SU-DHL-6 (cell line): ENCODE measurements at regions not wholly inside any gene's neighbourhood (a gene's known extent, or its start where the extent isn't known, plus 50 kb on each side); places are given as distances from the start of the nearest gene placed in this dataset.

Experiments used
- H2AFZ ChIP-seq: fragments of 200-600 bp; sonication (generic); 2 replicates; pipeline ENCODE4 v1.6.1; 2014; ENCODE audit warnings: low read depth, mild to moderate bottlenecking, moderate library complexity, mixed read lengths, antibody characterized with exemption, low read length; ENCODE audit not compliant: severe bottlenecking
- H3F3A ChIP-seq: fragments of 200-600 bp; shearing (Covaris generic); 2 replicates; pipeline ENCODE4 v1.6.0; 2016; ENCODE audit warnings: antibody characterized with exemption, mild to moderate bottlenecking; ENCODE audit not compliant: insufficient read depth
- H3K27ac ChIP-seq: fragments of 200-600 bp; sonication (generic); 2 replicates; pipeline ENCODE4 v1.5.1; 2016; ENCODE audit warnings: low read depth, mild to moderate bottlenecking, low read length, moderate library complexity, mixed read lengths
- H3K27me3 ChIP-seq: fragments of 200-600 bp; sonication (generic), shearing (Covaris generic); 2 replicates; pipeline ENCODE4 v1.6.0; 2014; ENCODE audit warnings: mild to moderate bottlenecking, low read length
- H3K36me3 ChIP-seq: fragments of 200-600 bp; sonication (generic); 2 replicates; pipeline ENCODE4 v1.6.1; 2014; ENCODE audit warnings: mild to moderate bottlenecking, low read length, mixed read lengths
- H3K4me2 ChIP-seq: fragments of 300-600, 200-600 bp; shearing (Covaris generic), sonication (generic); 2 replicates; pipeline ENCODE4 v1.6.0; 2014; ENCODE audit warnings: low read length, low read depth, mild to moderate bottlenecking; ENCODE audit not compliant: poor library complexity, severe bottlenecking
- H3K4me3 ChIP-seq: fragments of 200-600 bp; sonication (generic); 2 replicates; pipeline ENCODE4 v1.5.1; 2014; ENCODE audit warnings: antibody characterized with exemption, low read length, mild to moderate bottlenecking, mixed read lengths; ENCODE audit not compliant: insufficient read depth, poor library complexity, severe bottlenecking
- H3K79me2 ChIP-seq: fragments of 200-600 bp; sonication (generic); 2 replicates; pipeline ENCODE4 v1.6.1; 2014; ENCODE audit warnings: mild to moderate bottlenecking, low read length, moderate library complexity; ENCODE audit not compliant: insufficient read depth
- H3K9ac ChIP-seq: fragments of 200-600 bp; sonication (generic); 2 replicates; pipeline ENCODE4 v1.7.0; 2014; ENCODE audit warnings: mild to moderate bottlenecking, low read length
- H3K9me2 ChIP-seq: fragments of 200-600 bp; sonication (generic); replicated peaks from 2 replicates; pipeline ENCODE4 v1.6.1; 2014; ENCODE audit warnings: low read length; ENCODE audit not compliant: insufficient read depth
- H3K9me3 ChIP-seq: fragments of 200-600 bp; sonication (generic); 2 replicates; pipeline ENCODE4 v1.6.1; 2014; ENCODE audit warnings: low read length, mixed read lengths; ENCODE audit not compliant: insufficient read depth
- H4K20me1 ChIP-seq: fragments of 200-600 bp; sonication (generic); 2 replicates; pipeline ENCODE4 v1.6.1; 2014; ENCODE audit warnings: low read depth, mild to moderate bottlenecking, antibody characterized with exemption, low read length, moderate library complexity, mixed read lengths
- EZH2phosphoT487 ChIP-seq: fragments of 200-600 bp; sonication (generic), shearing (Covaris generic); conservative IDR thresholded peaks from 2 replicates; pipeline ENCODE4 v1.6.1; 2018; ENCODE audit warnings: mild to moderate bottlenecking, antibody characterized with exemption, low read length, moderate library complexity, mixed read lengths
- TF ChIP-seq, protein P1 (sequence below): fragments of 200-600 bp; sonication (generic); IDR thresholded peaks from one replicate; pipeline ENCODE4 v1.5.1; 2017; ENCODE audit warnings: antibody characterized with exemption, mild to moderate bottlenecking, low read length, moderate library complexity; ENCODE audit not compliant: insufficient read depth, poor library complexity, severe bottlenecking

DNA sequence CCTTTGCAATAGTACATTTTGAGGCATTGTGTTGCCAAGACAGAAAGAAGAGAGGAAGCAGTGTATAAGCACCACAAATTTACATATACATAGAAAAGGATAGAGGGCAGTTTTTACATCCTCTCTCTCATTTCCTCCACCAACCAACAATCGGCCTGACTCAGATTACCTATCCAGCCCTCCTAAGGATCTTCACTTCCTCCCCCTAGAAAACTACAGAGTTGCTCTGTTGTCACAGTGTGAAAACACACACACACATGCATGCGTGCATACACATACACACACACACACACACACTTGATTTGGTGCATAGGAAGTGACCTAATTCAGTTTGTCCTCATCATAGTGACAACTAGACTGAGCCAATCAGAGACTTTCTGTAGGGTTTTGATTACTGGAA, 98.8 kb upstream of the SPRY1 start:
- Histone ChIP-seq H3K79me2 (no peaks in the 10 kb centered on the region), H3K27me3 (no peaks in the 10 kb centered on the region), H2AFZ (no peak overlapping the region), H3K4me3 (no peak overlapping the region), H3K9me3 (no peaks in the 10 kb centered on the region), H3F3A (no peaks in the 10 kb centered on the region), H3K27ac (no peak overlapping the region), H3K36me3 (no peaks in the 10 kb centered on the region), H4K20me1 (no peaks in the 10 kb centered on the region), H3K4me2 (no peak overlapping the region), H3K9me2 (no peaks in the 10 kb centered on the region), H3K9ac (no peak overlapping the region)
- TF ChIP-seq, protein P1, sequence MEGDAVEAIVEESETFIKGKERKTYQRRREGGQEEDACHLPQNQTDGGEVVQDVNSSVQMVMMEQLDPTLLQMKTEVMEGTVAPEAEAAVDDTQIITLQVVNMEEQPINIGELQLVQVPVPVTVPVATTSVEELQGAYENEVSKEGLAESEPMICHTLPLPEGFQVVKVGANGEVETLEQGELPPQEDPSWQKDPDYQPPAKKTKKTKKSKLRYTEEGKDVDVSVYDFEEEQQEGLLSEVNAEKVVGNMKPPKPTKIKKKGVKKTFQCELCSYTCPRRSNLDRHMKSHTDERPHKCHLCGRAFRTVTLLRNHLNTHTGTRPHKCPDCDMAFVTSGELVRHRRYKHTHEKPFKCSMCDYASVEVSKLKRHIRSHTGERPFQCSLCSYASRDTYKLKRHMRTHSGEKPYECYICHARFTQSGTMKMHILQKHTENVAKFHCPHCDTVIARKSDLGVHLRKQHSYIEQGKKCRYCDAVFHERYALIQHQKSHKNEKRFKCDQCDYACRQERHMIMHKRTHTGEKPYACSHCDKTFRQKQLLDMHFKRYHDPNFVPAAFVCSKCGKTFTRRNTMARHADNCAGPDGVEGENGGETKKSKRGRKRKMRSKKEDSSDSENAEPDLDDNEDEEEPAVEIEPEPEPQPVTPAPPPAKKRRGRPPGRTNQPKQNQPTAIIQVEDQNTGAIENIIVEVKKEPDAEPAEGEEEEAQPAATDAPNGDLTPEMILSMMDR: no peak
- no peak for TF ChIP-seq EZH2phosphoT487

DNA sequence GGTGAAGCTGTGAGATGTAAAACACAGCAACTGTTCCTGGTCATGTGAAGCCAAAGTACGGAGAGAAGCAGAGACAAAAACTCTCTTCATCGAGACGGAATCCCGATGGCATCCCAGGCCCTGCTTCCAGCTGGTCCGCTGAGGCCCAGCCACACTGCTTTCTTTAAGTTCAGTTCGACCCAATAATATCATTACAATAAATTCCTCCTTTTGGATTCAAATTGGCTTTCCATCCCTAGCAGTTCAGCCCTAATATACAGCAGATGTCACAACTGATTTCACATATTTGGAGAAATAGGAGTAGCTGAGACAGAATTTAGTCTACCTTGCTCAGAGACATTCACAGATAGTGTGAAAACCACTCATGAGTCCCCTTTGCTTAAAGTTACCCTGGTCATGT, 98.3 kb upstream of the SPRY1 start:
- Histone ChIP-seq H3K27ac (no peak overlapping the region), H3K4me3 (no peak overlapping the region), H2AFZ (no peak overlapping the region), H3K9me2 (no peaks in the 10 kb centered on the region), H3K4me2 (no peak overlapping the region), H3K79me2 (no peaks in the 10 kb centered on the region), H3K9me3 (no peaks in the 10 kb centered on the region), H3K36me3 (no peaks in the 10 kb centered on the region), H3F3A (no peaks in the 10 kb centered on the region), H4K20me1 (no peaks in the 10 kb centered on the region), H3K27me3 (no peaks in the 10 kb centered on the region), H3K9ac (no peak overlapping the region)
- TF ChIP-seq, protein P1: no peak
- TF ChIP-seq EZH2phosphoT487: no peak

GRCh38 chr4:123298801-123299200, 97.8 kb upstream of the SPRY1 start:
- Histone ChIP-seq H3K9ac (no peak overlapping the region), H3K9me2 (no peaks in the 10 kb centered on the region), H3K36me3 (no peaks in the 10 kb centered on the region), H3K9me3 (no peaks in the 10 kb centered on the region), H2AFZ (no peak overlapping the region), H3K79me2 (no peaks in the 10 kb centered on the region), H3K27ac (no peak overlapping the region), H3K4me2 (no peak overlapping the region), H3F3A (no peaks in the 10 kb centered on the region), H4K20me1 (no peaks in the 10 kb centered on the region), H3K27me3 (no peaks in the 10 kb centered on the region), H3K4me3 (no peak overlapping the region)
- TF ChIP-seq, protein P1: no peak
- no peak for TF ChIP-seq EZH2phosphoT487

DNA sequence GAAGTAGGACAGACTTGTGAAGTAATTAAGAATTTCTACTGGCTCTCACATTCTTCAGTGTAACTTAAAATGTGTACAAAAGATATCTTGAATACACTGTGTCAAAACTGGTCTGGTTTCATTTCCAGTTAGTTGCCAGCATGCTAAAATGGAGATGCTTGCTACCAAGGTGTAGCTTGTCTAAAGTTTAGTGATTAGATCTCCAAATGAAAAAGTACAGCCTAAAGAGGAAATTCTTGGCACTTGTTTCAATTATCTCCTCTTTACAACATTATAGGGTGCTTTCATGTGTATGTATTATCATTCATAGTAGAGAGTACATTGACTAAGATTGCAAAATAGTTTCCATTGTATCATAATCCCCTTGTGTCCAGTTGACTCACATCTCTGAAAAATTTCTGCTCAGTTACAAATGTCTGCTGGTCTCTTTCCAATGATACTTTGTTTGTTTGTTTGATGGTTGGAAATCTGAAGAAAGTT, 97.3 kb upstream of the SPRY1 start:
- Histone ChIP-seq H3F3A (no peaks in the 10 kb centered on the region), H3K27me3 (no peaks in the 10 kb centered on the region), H3K9ac (no peak overlapping the region), H3K79me2 (no peaks in the 10 kb centered on the region), H4K20me1 (no peaks in the 10 kb centered on the region), H3K36me3 (no peaks in the 10 kb centered on the region), H3K4me3 (no peak overlapping the region), H3K9me2 (no peaks in the 10 kb centered on the region), H3K27ac (no peak overlapping the region), H2AFZ (no peak overlapping the region), H3K4me2 (no peak overlapping the region), H3K9me3 (no peaks in the 10 kb centered on the region)
- TF ChIP-seq, protein P1: no peak
